SK-N-SH (cell line): ENCODE measurements at regions not wholly inside any gene's neighbourhood (a gene's known extent, or its start where the extent isn't known, plus 50 kb on each side); places are given as distances from the start of the nearest gene placed in this dataset.

ENCODE experiments used
- CTCF ChIA-PET: fragments of 300-600, 350-600 bp; formaldehyde crosslinking; extraction: SDS; loops from one replicate; lab custom pipeline; 2021; lab: Yijun Ruan, JAX
- POLR2A ChIA-PET: fragments of 350-600 bp; sonication (Branson Sonifier 250); formaldehyde crosslinking; extraction: SDS; loops from one replicate; lab custom pipeline; 2020; ENCODE audit warnings: antibody characterized with exemption, inconsistent platforms; lab: Yijun Ruan, JAX
- DNase-seq: peaks from one replicate; pipeline ENCODE4 v3.0.0; 2012
- H2AFZ ChIP-seq: fragments of 200-600 bp; sonication (generic); 2 replicates; pipeline ENCODE4 v1.8.1; 2016; ENCODE audit warnings: antibody characterized with exemption, mild to moderate bottlenecking, low read depth
- H3F3A ChIP-seq: fragments of 200-600 bp; sonication (generic); replicated peaks from 2 replicates; pipeline ENCODE3; 2016; ENCODE audit warnings: antibody characterized with exemption, mild to moderate bottlenecking; ENCODE audit not compliant: insufficient read depth
- H3K27ac ChIP-seq, 2 experiments: fragments of 200-500 bp in 1 of 2; fragments of 200-600 bp in 1 of 2; sonication (Bioruptor generic) in 1 of 2; sonication (generic), shearing (Covaris generic) in 1 of 2; 2 replicates each; pipeline versions ENCODE4 v1.5.1 to v1.6.1; 2014 to 2016; ENCODE audit warnings: low read depth in 2 of 2, inconsistent platforms in 1 of 2, low read length in 1 of 2, mild to moderate bottlenecking in 1 of 2, mixed read lengths in 1 of 2
- H3K27me3 ChIP-seq: fragments of 200-600 bp; sonication (generic), shearing (Covaris generic); 2 replicates; pipeline ENCODE4 v1.6.1; 2016; ENCODE audit warnings: mixed run types; ENCODE audit not compliant: insufficient read depth
- H3K36me3 ChIP-seq, 2 experiments: fragments of 200-500 bp in 1 of 2; fragments of 200-600 bp in 1 of 2; sonication (Bioruptor generic) in 1 of 2; sonication (generic) in 1 of 2; replicated peaks in 1 of 2; 2 replicates each; pipeline versions ENCODE3 to v1.5.1; 2014 to 2016; ENCODE audit warnings: low read length in 1 of 2, mild to moderate bottlenecking in 1 of 2; ENCODE audit not compliant: insufficient read depth in 2 of 2, control insufficient read depth in 1 of 2
- H3K4me1 ChIP-seq, 2 experiments: fragments of 200-500 bp in 1 of 2; fragments of 200-600 bp in 1 of 2; sonication (Bioruptor generic) in 1 of 2; sonication (generic), shearing (Covaris generic) in 1 of 2; 2 replicates each; pipeline versions ENCODE4 v1.5.1 to v1.6.1; 2014 to 2016; ENCODE audit warnings: low read depth in 1 of 2, low read length in 1 of 2, mixed run types in 1 of 2; ENCODE audit not compliant: insufficient read depth in 2 of 2, control insufficient read depth in 1 of 2
- H3K4me2 ChIP-seq: fragments of 200-600 bp; sonication (generic), shearing (Covaris generic); 2 replicates; pipeline ENCODE4 v1.6.1; 2017; ENCODE audit warnings: mixed run types
- H3K4me3 ChIP-seq, 2 experiments: fragments of 200-500 bp in 1 of 2; fragments of 200-600 bp in 1 of 2; sonication (Bioruptor generic) in 1 of 2; sonication (generic), shearing (Covaris generic) in 1 of 2; 2 replicates each; pipeline versions ENCODE4 v1.5.1 to v1.8.1; 2014 to 2016; ENCODE audit warnings: low read depth in 2 of 2, inconsistent platforms in 1 of 2, low read length in 1 of 2, mild to moderate bottlenecking in 1 of 2, mixed read lengths in 1 of 2, moderate library complexity in 1 of 2
- H3K79me2 ChIP-seq: fragments of 200-600 bp; sonication (generic); 2 replicates; pipeline ENCODE4 v1.8.1; 2017; ENCODE audit warnings: mild to moderate bottlenecking; ENCODE audit not compliant: insufficient read depth
- H3K9ac ChIP-seq: fragments of 200-600 bp; sonication (generic); 2 replicates; pipeline ENCODE4 v1.6.1; 2017; ENCODE audit warnings: mixed run types
- H3K9me2 ChIP-seq: fragments of 200-600 bp; sonication (generic); 2 replicates; pipeline ENCODE4 v1.6.1; 2017; ENCODE audit warnings: mixed run types
- H3K9me3 ChIP-seq: fragments of 200-600 bp; sonication (generic); 2 replicates; pipeline ENCODE4 v1.6.1; 2017; ENCODE audit warnings: mixed run types, mild to moderate bottlenecking, moderate library complexity
- H4K20me1 ChIP-seq: fragments of 200-600 bp; sonication (generic); 2 replicates; pipeline ENCODE4 v1.6.1; 2017; ENCODE audit warnings: mild to moderate bottlenecking, mixed run types; ENCODE audit not compliant: insufficient read depth
- CHD2 ChIP-seq: fragments of 150-350 bp; IDR thresholded peaks from 2 replicates; pipeline ENCODE4 v1.6.1; 2018; ENCODE audit warnings: low read length; ENCODE audit not compliant: partially characterized antibody
- EZH2phosphoT487 ChIP-seq: fragments of 200-600 bp; sonication (generic); IDR thresholded peaks from 2 replicates; pipeline ENCODE4 v1.6.1; 2017; ENCODE audit warnings: low read depth, mixed run types, mild to moderate bottlenecking, antibody characterized with exemption, moderate library complexity, borderline replicate concordance
- FOXJ3 ChIP-seq: sonication (generic); formaldehyde crosslinking; IDR thresholded peaks from 2 replicates; pipeline ENCODE4 v1.5.1; 2020; ENCODE audit warnings: mild to moderate bottlenecking, missing genetic modification reagents
- GATA2 ChIP-seq: sonication (generic); formaldehyde crosslinking; IDR thresholded peaks from 2 replicates; pipeline ENCODE4 v1.5.0; 2020; ENCODE audit warnings: mild to moderate bottlenecking, missing genetic modification reagents
- MEF2A ChIP-seq: IDR thresholded peaks from 2 replicates; pipeline ENCODE4 v1.4.0; 2012; ENCODE audit warnings: low read depth, borderline replicate concordance
- POLR2AphosphoS5 ChIP-seq: IDR thresholded peaks from 2 replicates; pipeline ENCODE4 v1.6.1; 2012; ENCODE audit warnings: low read depth, low read length
- RFX5 ChIP-seq: IDR thresholded peaks from 2 replicates; pipeline ENCODE4 v1.6.1; 2012; ENCODE audit warnings: mild to moderate bottlenecking, improper control_type of control experiment, low read length
- RXRA ChIP-seq: IDR thresholded peaks from 2 replicates; pipeline ENCODE4 v1.4.0; 2012; ENCODE audit warnings: low read depth, mild to moderate bottlenecking, borderline replicate concordance
- TAF1 ChIP-seq: IDR thresholded peaks from 2 replicates; pipeline ENCODE4 v1.6.1; 2012; ENCODE audit warnings: low read depth, mild to moderate bottlenecking, low read length, moderate library complexity, borderline replicate concordance
- TCF12 ChIP-seq: IDR thresholded peaks from 2 replicates; pipeline ENCODE4 v1.4.0; 2012
- YY1 ChIP-seq: IDR thresholded peaks from 2 replicates; pipeline ENCODE4 v1.4.0; 2012; ENCODE audit warnings: low read depth, mild to moderate bottlenecking
- WGBS: methylation state at CpG from one replicate; pipeline ENCODE4 v1.1.6; 2017; ENCODE audit warnings: low lambda C conversion rate; 5-methylcytosine and 5-hydroxymethylcytosine counted together
- TF ChIP-seq, protein P1 (sequence below): IDR thresholded peaks from 2 replicates; pipeline ENCODE4 v1.6.1; 2012; ENCODE audit warnings: mild to moderate bottlenecking, low read depth, low read length, moderate library complexity
- TF ChIP-seq, protein P2 (sequence below): IDR thresholded peaks from 2 replicates; pipeline ENCODE4 v1.4.0; 2012; ENCODE audit warnings: low read depth, borderline replicate concordance
- TF ChIP-seq, protein P3 (sequence below): fragments of 200-600 bp; sonication (generic); IDR thresholded peaks from 2 replicates; pipeline ENCODE4 v1.6.1; 2017; ENCODE audit warnings: antibody characterized with exemption, mild to moderate bottlenecking, moderate library complexity
- TF ChIP-seq, protein P4 (sequence below): IDR thresholded peaks from 2 replicates; pipeline ENCODE4 v1.4.0; 2012; ENCODE audit warnings: low read depth, borderline replicate concordance
- TF ChIP-seq, protein P5 (sequence below): fragments of 150-350 bp; IDR thresholded peaks from 2 replicates; pipeline ENCODE4 v1.6.1; 2017; ENCODE audit warnings: antibody characterized with exemption, low read length, low read depth, borderline replicate concordance

DNA sequence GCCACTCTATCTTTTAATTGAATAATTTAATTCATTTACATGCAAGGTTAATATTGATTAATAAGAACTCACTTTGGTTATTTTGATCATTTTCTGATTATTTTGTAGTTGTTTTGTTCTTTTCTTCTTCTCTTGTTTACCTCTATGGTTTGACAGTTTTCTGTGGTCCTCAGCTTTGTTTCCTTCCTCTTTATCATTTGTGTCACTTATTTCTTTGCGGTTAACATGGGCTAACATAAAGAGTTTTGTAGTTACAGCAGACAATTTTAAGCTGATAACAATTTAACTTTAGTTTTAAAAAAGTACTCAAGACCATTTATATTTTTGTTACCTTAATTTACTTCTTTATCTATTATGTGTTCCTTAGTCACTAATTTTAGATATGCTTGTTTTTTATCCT, 1032.8 kb upstream of the RAG2 start:
- TF ChIP-seq, protein P1, sequence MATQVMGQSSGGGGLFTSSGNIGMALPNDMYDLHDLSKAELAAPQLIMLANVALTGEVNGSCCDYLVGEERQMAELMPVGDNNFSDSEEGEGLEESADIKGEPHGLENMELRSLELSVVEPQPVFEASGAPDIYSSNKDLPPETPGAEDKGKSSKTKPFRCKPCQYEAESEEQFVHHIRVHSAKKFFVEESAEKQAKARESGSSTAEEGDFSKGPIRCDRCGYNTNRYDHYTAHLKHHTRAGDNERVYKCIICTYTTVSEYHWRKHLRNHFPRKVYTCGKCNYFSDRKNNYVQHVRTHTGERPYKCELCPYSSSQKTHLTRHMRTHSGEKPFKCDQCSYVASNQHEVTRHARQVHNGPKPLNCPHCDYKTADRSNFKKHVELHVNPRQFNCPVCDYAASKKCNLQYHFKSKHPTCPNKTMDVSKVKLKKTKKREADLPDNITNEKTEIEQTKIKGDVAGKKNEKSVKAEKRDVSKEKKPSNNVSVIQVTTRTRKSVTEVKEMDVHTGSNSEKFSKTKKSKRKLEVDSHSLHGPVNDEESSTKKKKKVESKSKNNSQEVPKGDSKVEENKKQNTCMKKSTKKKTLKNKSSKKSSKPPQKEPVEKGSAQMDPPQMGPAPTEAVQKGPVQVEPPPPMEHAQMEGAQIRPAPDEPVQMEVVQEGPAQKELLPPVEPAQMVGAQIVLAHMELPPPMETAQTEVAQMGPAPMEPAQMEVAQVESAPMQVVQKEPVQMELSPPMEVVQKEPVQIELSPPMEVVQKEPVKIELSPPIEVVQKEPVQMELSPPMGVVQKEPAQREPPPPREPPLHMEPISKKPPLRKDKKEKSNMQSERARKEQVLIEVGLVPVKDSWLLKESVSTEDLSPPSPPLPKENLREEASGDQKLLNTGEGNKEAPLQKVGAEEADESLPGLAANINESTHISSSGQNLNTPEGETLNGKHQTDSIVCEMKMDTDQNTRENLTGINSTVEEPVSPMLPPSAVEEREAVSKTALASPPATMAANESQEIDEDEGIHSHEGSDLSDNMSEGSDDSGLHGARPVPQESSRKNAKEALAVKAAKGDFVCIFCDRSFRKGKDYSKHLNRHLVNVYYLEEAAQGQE: no peak
- no peak for TF ChIP-seq CHD2
- TF ChIP-seq FOXJ3 (CRISPR knock-in tag): no peak
- no peak for TF ChIP-seq TAF1
- no peak for TF ChIP-seq POLR2AphosphoS5
- no peak for TF ChIP-seq EZH2phosphoT487
- TF ChIP-seq, protein P2, sequence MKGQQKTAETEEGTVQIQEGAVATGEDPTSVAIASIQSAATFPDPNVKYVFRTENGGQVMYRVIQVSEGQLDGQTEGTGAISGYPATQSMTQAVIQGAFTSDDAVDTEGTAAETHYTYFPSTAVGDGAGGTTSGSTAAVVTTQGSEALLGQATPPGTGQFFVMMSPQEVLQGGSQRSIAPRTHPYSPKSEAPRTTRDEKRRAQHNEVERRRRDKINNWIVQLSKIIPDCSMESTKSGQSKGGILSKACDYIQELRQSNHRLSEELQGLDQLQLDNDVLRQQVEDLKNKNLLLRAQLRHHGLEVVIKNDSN: no peak
- TF ChIP-seq, protein P3, sequence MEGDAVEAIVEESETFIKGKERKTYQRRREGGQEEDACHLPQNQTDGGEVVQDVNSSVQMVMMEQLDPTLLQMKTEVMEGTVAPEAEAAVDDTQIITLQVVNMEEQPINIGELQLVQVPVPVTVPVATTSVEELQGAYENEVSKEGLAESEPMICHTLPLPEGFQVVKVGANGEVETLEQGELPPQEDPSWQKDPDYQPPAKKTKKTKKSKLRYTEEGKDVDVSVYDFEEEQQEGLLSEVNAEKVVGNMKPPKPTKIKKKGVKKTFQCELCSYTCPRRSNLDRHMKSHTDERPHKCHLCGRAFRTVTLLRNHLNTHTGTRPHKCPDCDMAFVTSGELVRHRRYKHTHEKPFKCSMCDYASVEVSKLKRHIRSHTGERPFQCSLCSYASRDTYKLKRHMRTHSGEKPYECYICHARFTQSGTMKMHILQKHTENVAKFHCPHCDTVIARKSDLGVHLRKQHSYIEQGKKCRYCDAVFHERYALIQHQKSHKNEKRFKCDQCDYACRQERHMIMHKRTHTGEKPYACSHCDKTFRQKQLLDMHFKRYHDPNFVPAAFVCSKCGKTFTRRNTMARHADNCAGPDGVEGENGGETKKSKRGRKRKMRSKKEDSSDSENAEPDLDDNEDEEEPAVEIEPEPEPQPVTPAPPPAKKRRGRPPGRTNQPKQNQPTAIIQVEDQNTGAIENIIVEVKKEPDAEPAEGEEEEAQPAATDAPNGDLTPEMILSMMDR: no peak
- TF ChIP-seq, protein P4, sequence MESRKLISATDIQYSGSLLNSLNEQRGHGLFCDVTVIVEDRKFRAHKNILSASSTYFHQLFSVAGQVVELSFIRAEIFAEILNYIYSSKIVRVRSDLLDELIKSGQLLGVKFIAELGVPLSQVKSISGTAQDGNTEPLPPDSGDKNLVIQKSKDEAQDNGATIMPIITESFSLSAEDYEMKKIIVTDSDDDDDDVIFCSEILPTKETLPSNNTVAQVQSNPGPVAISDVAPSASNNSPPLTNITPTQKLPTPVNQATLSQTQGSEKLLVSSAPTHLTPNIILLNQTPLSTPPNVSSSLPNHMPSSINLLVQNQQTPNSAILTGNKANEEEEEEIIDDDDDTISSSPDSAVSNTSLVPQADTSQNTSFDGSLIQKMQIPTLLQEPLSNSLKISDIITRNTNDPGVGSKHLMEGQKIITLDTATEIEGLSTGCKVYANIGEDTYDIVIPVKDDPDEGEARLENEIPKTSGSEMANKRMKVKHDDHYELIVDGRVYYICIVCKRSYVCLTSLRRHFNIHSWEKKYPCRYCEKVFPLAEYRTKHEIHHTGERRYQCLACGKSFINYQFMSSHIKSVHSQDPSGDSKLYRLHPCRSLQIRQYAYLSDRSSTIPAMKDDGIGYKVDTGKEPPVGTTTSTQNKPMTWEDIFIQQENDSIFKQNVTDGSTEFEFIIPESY: no peak
- TF ChIP-seq MEF2A: no peak
- no peak for TF ChIP-seq RFX5
- TF ChIP-seq YY1: no peak
- TF ChIP-seq, protein P5, sequence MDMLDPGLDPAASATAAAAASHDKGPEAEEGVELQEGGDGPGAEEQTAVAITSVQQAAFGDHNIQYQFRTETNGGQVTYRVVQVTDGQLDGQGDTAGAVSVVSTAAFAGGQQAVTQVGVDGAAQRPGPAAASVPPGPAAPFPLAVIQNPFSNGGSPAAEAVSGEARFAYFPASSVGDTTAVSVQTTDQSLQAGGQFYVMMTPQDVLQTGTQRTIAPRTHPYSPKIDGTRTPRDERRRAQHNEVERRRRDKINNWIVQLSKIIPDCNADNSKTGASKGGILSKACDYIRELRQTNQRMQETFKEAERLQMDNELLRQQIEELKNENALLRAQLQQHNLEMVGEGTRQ: no peak
- TF ChIP-seq TCF12: no peak
- TF ChIP-seq RXRA: no peak
- TF ChIP-seq GATA2 (CRISPR knock-in tag): no peak
- Histone ChIP-seq H3K9ac (no peak overlapping the region), H3K9me2 (no peaks in the 10 kb centered on the region), H3K4me3 (no peak overlapping the region), H3K9me3 (no peaks in the 10 kb centered on the region), H3F3A (no peaks in the 10 kb centered on the region), H3K4me1 (no peaks in the 10 kb centered on the region), H4K20me1 (no peaks in the 10 kb centered on the region), H3K27ac (no peak overlapping the region), H3K36me3 (no peaks in the 10 kb centered on the region), H2AFZ (no peak overlapping the region), H3K27me3 (no peaks in the 10 kb centered on the region), H3K79me2 (no peaks in the 10 kb centered on the region), H3K4me2 (no peak overlapping the region)
- WGBS: 41% methylated on average over 1 of the region's 1 CpG
- no peak for DNase-seq
- ChIA-PET POLR2A (no interaction called here), CTCF (no interaction called here)
